ENCODE measurements at regions not wholly inside any gene's neighbourhood (a gene's known extent, or its start where the extent isn't known, plus 50 kb on each side); places are given as distances from the start of the nearest gene placed in this dataset.
"Not testable (repeated sequence)": the region's sequence is repeated elsewhere in the genome, so short reads cannot be mapped to it uniquely, and the experiment has no call there.

DNA sequence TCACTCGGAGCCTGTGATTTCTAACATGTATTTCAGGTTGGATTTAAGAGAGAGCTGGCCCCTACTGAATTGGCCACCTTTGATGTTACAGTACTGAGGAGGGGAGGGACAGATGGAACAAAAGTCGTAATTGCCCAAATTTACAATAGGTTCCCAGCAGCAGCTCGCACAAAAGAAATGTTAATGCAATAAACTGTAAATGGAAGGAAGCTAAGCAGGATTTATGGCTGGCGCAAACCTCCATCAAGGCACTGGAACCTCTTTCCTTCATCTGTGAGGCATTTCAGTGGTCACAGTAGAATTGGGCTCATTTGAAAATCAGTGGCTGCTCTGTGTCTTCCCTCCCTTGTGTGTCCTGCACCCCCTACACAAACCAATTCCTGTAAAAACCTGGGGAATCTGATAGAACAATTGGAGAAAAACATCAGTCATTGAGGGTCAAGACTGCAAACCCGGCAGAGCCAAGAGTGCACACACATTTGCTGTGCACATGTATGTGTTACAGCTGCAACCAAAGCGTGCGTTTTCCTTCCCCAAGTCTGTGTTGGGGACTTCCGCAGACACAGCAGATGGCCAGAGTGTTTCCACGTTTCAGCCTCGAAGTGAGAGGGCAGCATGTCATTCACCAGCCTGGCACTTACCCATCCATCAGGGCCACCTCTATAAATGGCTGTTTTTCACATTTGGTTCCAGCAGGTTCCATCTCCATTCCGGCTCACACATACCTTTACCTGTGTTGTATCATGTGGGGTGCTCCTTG, 192.8 kb downstream of the TM9SF2 start:
- DNase-seq: no peak

DNA sequence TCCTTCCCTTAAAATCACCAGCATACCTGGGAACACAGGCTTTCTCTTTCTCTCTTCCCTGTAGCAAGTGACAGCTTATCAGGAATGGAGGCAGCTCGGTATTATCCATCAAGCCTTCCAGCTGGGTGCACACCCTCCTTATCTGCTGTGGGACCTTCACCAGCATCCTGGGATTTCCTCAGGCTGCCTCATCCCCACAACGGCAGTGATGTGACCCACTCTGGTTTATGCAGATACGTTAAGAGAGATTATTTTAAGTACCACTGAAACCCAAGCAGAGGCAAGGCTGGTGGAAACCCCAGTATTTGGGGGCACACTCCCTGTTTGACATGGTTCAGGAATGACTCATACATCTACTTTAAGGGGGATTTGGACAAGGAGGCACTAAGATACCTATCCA, 192.1 kb downstream of the TM9SF2 start:
- no peak for DNase-seq

DNA sequence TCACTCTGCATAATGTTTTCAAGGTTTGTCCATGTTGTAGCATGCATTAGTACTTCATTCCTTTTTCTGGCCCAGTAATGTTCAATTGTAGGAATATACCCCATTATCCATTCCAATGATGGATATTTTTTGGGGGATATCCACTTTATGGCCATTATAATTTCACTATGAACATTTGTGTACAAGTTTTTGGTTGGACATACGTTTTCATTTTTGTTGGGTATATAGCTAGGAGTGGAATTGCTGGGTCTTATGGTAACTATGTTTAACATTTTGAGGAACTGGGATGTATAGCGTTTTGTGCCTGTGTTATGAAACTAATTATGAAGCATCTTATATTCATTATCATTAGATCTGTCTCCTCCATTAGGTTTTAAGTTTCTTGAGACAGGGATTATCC, 191.6 kb downstream of the TM9SF2 start:
- no peak for DNase-seq

DNA sequence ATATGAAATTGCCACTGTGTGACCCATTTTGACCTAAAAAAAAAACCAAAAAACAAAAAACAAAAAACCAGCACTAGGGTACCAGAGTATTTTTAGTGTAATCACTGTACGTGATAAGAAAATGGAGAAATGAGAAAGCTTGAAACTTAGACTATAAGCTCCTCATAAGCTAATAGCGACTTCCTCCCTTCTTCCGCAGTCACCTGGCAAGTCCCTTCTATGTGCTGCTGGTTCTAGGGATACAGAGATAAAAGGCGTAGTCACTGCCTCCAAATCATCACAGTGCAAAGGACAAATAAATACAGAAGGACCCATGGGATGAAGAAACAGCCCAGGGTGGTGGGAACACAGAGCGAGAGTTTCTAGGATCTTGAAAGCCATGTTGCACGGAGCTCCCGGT, 190.3 kb downstream of the TM9SF2 start:
- DNase-seq: no peak

DNA sequence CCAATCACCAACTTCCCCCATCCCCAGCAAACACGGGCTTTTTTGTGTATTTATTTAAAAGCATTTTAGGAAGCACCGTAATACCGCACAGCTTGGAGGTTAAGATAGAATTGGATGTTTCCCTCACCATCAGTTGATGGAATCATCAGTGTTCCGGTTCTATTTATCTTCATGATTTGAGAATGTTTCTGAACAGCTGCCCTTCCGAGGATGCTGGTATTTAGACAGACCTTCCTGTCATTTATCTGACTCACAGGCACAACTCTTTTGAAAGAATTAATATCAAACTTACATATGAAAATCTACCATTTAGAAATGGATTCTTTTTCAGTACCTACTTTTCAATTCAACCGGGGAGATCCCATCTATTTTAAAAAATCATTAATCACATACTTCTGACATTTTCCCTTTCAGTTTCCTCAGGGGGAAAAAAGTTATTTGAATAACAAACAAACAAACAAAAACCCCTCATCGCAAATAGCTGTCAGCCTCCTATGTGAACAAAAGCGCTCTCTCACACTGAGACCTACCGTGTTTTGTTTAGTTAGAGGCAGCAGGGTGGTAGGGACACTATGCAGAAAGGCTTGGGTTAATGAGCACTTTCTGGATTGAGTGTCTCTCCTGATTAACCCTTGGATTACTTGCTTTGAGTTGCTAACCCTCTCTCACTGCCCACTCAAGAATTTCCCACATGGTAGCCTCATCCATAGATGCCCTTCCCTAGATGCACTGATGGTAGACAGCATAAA, 189.3 kb downstream of the TM9SF2 start:
- no peak for DNase-seq

DNA sequence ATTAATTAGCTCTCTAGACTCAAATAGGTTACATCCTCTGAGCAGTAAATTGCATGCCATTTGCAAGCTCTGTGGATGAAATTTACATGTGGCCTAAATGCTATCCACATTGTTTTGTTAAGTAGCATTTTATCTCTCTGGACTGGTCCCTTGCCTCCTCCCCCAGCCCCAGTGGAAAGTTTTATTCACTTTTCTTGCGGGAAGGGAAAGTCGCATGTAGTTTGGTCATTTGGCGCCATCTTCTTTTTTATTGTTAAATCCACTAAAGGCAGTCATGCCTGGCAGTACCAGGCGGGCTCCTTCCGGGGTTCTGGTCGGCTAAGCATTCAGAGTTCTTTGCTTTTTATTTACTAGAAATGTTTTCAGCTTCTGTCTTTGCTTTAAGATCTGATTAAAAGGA, 188.7 kb downstream of the TM9SF2 start:
- DNase-seq: no peak

DNA sequence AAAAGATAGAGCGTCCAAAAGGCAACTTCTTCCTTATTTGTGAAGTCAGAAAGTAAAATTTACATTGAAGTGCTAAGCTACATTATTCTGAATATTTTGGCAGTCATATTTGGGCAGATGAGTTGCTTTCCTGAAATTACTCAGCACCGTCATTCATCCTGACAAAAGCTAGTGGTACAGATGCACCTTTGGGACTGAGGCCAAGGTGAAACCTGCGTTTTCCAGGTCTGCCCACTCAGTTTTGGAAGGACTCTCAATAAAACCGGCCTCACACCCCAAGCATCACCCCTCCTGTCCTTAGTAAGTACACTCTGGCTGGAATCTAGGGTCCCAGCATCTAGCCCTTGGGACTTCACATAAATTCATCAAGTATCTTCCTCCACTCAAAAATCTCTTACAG, 187.5 kb downstream of the TM9SF2 start:
- no peak for DNase-seq

DNA sequence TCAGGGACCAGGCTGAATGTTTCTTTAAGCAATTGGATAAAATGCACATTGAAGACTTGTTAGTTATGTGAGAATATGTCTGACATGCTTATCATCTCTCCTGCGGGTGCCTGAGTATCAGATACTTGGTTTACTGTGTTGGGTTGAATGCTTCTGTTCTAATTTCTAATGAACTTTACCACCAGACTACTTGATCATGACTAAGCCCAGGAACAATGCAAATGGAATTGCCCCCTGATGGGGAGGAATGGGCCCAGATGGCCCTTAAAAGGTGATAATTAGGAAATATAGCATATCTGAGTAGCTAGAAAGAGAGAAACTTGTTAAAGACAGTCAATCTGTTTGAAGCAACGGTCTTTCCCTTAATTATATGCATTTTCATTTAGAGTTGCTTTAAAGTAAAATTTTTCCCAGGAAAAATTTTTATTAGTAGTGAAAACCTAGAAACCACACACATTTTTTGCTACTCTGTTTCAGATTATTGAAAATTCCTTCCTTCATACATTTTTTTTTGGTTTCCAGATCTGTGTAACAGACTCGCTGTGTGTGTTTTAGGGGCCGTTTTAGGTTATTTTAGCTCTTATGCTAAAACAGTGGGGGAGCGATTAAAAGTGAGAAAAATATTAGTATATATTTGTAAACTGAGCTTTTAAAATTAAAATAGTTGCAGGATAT, 186.6 kb downstream of the TM9SF2 start:
- DNase-seq: no peak

DNA sequence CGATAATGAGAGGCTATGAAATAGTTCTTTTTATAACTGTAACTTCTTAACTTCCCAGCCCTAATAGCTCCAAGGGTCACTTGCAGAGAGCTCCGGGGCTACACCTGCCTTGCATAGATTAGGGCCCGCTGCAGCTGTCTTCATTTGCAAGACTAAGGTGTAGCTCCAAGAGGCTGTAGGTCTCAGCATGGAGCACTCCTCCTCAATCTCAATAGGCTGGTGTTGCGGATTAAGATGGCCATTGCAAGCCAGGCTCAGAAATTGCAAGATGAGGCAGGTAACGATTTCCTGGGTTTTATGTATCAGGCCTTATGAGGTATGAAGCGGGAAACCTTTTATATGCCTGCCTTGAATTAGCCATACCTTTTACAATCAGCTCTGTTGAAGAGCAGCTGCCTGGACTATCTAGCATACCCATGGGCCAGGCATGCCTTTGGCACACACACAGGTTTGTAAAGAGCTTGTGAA, 185.7 kb downstream of the TM9SF2 start:
- no peak for DNase-seq

DNA sequence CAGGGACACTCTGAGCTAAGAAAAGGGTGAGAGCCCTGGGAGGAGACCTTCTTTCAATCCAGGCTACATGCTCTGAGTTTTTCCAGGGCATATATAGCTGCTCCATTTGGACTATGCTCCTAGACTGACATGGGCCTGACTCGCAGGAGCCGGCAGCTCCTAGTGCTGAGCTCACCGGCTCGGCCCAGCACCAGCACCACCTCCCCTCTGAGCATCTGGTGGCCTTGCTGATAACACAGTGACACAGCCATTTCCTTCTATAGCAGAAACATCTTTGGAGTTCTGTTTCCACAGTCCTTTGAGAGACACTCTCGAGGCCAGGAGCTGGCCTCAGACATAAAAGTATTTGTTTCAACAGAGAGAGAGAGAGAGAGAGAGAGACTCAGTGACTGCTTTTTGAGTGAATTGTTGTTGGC, 184.9 kb downstream of the TM9SF2 start:
- DNase-seq: no peak

DNA sequence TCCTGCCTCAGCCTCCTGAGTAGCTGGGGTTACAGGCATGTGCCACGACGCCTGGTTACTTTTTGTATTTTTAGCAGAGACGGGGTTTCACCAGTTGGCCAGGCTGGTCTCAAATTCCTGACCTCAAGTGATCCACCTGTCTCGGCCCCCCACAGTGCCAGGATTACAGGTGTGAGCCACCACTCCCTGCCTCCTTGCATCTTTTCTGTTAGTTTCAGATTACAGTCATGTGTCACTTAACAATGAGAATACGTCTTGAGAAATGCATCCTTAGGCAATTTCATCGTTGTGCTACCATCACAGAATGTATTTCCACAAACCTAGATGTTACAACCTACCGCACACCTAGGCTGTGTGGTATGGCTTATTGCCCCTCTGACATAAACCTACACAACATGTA, 180.4 kb downstream of the TM9SF2 start:
- DNase-seq: no peak

DNA sequence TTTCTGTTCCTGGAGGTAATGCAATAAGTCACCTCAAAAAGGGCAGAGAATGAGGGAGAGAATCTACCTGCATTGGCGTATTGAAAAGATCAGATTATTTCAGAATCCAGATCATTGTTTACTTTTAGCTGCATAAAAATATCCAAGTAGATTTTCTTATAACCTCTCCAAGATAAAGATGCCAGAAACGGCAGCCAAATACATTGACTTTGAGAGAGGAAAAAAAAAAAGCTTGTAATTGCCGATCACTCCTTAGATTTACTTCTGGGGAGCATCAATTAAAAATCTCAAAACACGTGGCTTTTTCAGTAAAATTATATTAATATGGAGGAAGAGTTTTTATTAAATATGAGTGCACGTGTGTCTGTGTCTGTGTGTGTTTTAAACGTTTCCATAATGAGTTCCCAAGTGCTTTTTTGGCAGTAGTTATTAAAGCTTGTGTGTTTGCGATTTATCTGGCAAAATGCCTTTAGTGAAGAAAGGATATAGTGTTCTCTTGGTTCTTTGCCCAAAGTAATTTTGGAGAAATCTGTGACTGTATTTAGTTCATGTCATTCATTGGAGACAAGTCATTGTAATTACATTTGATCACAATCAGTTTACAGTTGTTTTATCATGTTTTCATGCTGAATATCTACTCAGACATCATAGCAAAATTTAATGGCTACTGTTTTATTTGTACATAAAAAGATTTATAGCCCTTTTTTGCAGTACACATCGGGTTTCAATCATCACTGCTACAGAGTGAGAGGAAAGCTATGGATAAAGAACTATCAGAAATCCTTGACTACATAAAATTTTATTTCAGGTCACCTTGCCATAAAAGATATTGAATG, 176.1 kb downstream of the TM9SF2 start:
- DNase-seq: no peak

DNA sequence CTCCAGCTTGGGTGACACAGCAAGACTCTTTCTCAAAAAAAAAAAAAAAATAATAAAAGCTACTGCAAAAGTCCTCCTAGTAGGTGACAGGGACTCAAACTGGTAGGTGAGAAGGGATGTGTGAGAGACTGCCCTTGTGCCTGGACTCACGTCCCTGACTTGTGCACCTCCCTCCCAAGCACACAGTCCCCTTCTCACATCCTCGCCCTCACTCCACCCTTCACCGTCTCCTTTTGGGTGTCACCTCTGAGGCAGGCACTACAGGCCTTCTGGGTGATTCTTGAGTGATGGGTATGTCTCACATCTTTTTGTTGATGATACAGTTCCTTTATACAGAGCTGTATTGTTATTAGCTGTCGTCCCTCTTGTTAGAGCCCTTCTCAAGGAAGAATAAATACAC, 170.5 kb downstream of the TM9SF2 start:
- DNase-seq: no peak

DNA sequence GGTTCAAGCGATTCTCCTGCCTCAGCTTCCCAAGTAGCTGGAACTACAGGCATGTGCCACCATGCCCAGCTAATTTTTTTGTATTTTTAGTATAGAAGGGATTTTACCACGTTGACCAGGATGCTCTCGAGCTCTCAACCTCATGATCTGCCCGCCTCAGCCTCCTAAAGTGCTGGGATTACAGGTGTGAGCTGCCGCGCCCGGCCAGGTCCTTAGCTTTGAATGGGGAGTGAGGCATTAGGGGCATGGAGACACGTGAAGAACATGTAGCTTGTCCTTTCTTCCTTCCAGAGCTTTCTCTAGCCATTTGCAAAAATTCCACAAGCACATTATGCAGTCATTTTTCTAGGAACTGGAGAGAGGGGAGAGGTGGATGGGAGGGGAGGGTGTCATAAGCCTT, 167.8 kb downstream of the TM9SF2 start:
- not testable (repeated sequence) for DNase-seq

DNA sequence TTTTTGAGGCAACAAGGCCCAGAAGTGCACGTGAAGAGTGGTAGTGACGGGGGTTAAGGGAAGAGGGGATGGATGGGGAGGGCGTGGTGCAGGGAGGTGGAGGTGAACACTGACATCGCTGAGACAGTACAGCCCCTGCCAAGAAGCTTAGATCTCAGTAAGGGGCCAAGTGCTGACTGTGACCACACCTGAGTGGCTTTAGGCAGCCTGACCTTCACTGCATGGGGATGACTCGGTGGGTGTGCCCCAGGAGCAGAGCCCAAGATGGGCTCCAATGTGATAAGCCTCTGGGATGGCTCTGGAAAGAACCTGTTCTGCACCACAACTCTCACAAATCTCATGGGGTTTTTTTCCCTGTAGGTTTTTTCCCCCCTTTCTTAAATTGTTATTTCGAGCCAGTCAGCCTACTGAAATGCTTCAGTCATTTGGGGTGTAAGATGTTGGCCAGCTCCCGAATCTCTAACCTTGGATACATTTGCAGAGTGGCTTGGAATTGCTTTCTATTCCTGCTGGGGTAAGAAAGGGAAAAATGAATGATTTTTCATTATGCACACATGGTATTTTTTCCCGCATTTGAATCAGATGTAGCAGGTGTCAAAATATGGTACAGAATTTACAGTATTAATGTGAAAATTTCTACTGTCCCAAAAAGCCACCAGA, 165.0 kb downstream of the TM9SF2 start:
- no peak for DNase-seq

DNA sequence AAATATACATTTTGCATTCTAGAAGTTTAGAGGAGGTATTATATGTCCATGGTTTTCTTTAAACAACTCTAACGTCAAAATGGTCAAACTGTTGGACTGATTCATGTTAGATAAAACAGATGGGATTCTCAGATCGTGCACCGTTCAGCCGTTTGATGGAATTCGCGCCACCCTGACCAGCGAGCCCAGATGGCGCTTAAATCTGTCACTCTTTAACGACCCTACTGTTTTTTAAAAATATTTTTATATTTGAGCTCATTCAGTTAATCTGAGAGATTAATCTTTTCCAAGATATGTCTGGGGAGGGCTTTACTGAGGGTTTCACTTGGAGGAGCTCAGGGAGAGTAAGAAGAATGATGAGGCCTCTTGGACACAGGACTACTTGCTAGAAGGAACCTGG, 164.4 kb downstream of the TM9SF2 start:
- DNase-seq: no peak

DNA sequence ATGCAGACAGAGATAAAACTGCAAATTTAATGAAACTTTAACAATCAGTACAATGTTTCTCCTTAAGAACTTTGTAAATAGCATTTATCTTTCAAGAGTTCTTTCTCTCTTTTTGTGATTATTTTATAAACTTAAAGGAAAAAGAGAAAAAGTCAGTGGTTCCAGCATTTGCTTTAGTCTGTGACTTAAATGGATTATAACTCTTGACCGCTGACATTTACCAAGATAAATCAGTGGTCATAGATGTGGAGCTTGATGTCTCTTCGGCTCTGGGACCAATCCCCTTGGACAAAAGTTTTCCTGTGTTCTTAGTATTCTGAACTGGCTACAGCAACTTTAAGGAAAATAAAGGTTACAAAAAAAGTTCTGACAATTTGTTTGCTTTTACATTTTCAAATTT, 162.6 kb downstream of the TM9SF2 start:
- DNase-seq: no peak

DNA sequence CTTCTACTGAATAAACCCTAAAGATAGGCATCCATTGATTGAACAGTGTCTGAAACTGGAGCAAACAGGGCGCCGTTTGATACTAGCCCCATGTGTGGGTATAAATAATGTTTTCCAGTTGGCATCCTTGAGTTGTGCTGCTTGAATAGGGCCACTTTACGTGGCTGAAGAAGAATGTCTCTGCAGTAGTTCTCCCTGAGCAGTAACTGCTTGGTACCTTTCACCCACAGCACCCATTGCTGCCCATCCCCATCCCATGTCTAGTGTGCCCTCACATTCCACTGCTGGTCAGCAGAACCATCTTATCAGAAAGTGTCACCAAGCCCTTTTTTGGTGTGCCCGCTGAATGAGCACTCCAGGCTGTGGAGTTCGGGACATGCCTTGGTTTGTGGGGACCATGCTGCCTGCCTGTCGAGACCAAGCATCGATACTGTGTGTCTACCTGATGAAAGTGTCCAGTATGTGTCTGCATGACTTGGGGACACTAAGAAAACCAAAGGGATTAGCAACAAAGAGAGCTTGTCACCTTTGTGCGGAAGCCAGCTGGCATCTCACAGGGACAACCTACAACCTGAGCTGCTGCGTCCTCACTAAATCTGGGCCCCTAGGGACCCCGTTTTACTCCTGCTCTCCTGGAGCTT, 162.0 kb downstream of the TM9SF2 start:
- DNase-seq: no peak

DNA sequence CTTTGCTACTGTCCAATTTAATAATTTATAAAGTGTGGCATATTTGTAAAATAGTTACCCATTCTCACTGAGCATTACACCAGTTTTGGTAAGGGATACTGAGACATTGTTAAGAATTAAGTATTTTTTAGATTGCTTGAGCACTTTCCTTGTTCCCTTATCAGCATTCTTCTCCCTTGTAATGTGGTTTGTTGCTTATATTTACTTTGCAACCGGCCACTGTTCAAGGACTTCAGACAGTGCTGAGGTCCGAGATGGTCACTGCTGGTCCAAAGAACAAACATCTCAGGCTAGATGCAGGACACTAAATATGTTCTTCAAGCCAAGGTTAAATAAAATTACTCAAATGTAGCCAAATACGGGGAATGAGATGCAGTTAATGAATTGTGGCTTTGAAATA, 161.4 kb downstream of the TM9SF2 start:
- DNase-seq: no peak

DNA sequence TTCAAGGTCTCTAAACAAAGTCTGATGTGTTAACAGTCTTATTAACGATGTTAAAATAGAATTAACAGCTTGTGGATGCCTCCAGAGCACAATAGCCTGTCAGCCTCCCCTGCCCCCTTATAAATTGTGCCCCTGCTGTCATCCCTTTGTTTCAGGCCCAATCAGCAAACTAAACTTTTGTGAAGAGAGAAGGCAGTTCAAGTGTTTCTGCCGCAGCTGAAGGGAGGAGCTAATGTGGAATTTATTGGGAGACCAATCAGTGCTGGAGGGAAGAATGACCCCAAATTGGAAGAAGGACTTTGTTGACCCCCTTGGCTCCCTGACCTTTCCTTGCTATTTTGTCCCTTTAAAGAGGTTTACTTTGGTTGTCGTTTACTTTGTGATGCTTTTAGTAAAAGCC, 160.5 kb downstream of the TM9SF2 start:
- DNase-seq: no peak

DNA sequence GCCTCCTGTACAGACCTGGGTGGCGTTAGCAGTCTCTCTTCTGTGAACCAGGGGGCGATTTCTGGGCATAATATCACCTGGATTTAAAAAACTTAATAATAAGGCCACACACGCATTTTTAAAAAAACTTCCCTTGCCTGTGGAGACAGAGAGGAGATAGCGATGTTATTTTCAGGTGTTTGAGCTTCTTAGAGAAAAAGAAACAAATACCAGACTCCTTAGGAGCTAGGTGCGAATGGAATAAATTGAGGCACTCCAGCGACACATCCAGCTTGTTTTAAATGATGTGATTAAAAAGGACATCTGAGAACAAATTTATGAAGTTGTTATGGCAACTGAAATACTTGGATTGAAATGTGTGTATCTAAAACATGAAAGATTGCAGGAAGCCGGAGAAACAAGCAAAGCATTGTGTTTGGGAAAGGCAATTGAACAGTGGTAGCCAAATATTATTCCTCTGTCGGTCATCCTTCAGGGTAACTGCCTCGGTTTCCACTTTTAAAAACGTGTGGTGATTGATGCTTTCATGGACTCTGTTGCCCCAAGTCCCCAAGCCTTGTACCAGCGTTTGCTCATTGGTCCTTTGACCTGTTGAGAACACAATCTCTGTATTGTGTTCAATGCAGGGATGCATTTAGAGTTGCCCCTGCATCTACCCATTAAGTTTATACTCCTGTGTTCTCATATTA, 158.7 kb downstream of the TM9SF2 start:
- no peak for DNase-seq
